WTC11 (cell line): ENCODE measurements at regions not wholly inside any gene's neighbourhood (a gene's known extent, or its start where the extent isn't known, plus 50 kb on each side); places are given as distances from the start of the nearest gene placed in this dataset.

Source experiments
- ATAC-seq: fragments of 200-7000 bp; cut with Tn5 transposase; 2 replicates; pipeline ENCODE4 v1.10.0; 2021; ENCODE audit warnings: mild to moderate bottlenecking, moderate library complexity
- CTCF ChIA-PET: fragments of 300-600 bp; sonication (Branson Sonifier 250); formaldehyde crosslinking; loops from one replicate; lab custom pipeline; 2021; ENCODE audit warnings: antibody characterized with exemption; lab: Charles Lee
- POLR2A ChIA-PET: fragments of 350-600 bp; sonication (Branson Sonifier 250); formaldehyde crosslinking; loops from one replicate; lab custom pipeline; 2021; ENCODE audit warnings: antibody characterized with exemption; lab: Charles Lee
- DNase-seq: peaks from one replicate; pipeline ENCODE4 v3.0.0; 2021; ENCODE audit warnings: low spot score
- H3K27ac Mint-ChIP-seq: 2 replicates; pipeline ENCODE4 v1.8.0; 2021; ENCODE audit warnings: mixed read lengths
- H3K27me3 Mint-ChIP-seq: 2 replicates; pipeline ENCODE4 v1.8.0; 2021; ENCODE audit warnings: low read depth, mild to moderate bottlenecking, moderate library complexity, mixed read lengths
- H3K36me3 Mint-ChIP-seq: 2 replicates; pipeline ENCODE4 v1.8.0; 2021; ENCODE audit warnings: mixed read lengths
- H3K4me1 Mint-ChIP-seq: 2 replicates; pipeline ENCODE4 v1.8.0; 2022; ENCODE audit warnings: mixed read lengths
- H3K4me3 Mint-ChIP-seq: 2 replicates; pipeline ENCODE4 v1.8.0; 2021; ENCODE audit warnings: mild to moderate bottlenecking, moderate library complexity, mixed read lengths
- H3K9me3 Mint-ChIP-seq: 2 replicates; pipeline ENCODE4 v1.8.0; 2021; ENCODE audit warnings: mixed read lengths
- AR ChIP-seq: fragments of 250-450 bp; sonication (Bioruptor Pico); IDR thresholded peaks from 2 replicates; pipeline ENCODE4 v1.9.0; 2021; ENCODE audit warnings: mild to moderate bottlenecking
- ARID4B ChIP-seq: sonication (generic); formaldehyde crosslinking; IDR thresholded peaks from 2 replicates; pipeline ENCODE4 v1.8.0; 2023; ENCODE audit warnings: missing genetic modification reagents, mild to moderate bottlenecking, borderline replicate concordance
- CDX4 ChIP-seq: fragments of 250-450 bp; sonication (Bioruptor Pico); IDR thresholded peaks from 2 replicates; pipeline ENCODE4 v1.9.0; 2021; ENCODE audit warnings: moderate library complexity, mild to moderate bottlenecking, inconsistent platforms, borderline replicate concordance
- CREB1 ChIP-seq: sonication (generic); formaldehyde crosslinking; IDR thresholded peaks from 2 replicates; pipeline ENCODE4 v1.8.0; 2023; ENCODE audit warnings: mild to moderate bottlenecking, missing genetic modification reagents
- E2F4 ChIP-seq: sonication (generic); formaldehyde crosslinking; IDR thresholded peaks from 2 replicates; pipeline ENCODE4 v1.8.1; 2022; ENCODE audit warnings: low read depth, mild to moderate bottlenecking, moderate library complexity, missing genetic modification reagents, borderline replicate concordance
- ELF4 ChIP-seq: sonication (generic); formaldehyde crosslinking; IDR thresholded peaks from 2 replicates; pipeline ENCODE4 v1.8.1; 2022; ENCODE audit warnings: low read depth, mild to moderate bottlenecking, moderate library complexity, missing genetic modification reagents
- HMGXB4 ChIP-seq: sonication (generic); formaldehyde crosslinking; IDR thresholded peaks from 2 replicates; pipeline ENCODE4 v1.8.1; 2023; ENCODE audit warnings: mild to moderate bottlenecking, moderate library complexity, missing genetic modification reagents
- IRF1 ChIP-seq: sonication (generic); formaldehyde crosslinking; IDR thresholded peaks from 2 replicates; pipeline ENCODE4 v1.8.0; 2023; ENCODE audit warnings: missing genetic modification reagents
- IRF2 ChIP-seq: sonication (generic); formaldehyde crosslinking; IDR thresholded peaks from 2 replicates; pipeline ENCODE4 v1.8.0; 2022; ENCODE audit warnings: low read depth, missing genetic modification reagents, borderline replicate concordance
- MLX ChIP-seq: sonication (generic); formaldehyde crosslinking; IDR thresholded peaks from 2 replicates; pipeline ENCODE4 v1.8.1; 2023; ENCODE audit warnings: mild to moderate bottlenecking, missing genetic modification reagents, moderate library complexity
- MXD4 ChIP-seq: fragments of 250-450 bp; sonication (Bioruptor Pico); IDR thresholded peaks from 2 replicates; pipeline ENCODE4 v1.8.0; 2021; ENCODE audit warnings: mild to moderate bottlenecking, moderate library complexity, borderline replicate concordance
- NFATC4 ChIP-seq: fragments of 250-450 bp; sonication (Bioruptor Pico); IDR thresholded peaks from 2 replicates; pipeline ENCODE4 v1.9.0; 2021; ENCODE audit warnings: mild to moderate bottlenecking
- NFE2L1 ChIP-seq: sonication (generic); formaldehyde crosslinking; IDR thresholded peaks from 2 replicates; pipeline ENCODE4 v1.8.1; 2023; ENCODE audit warnings: missing genetic modification reagents
- PRDM15 ChIP-seq: sonication (generic); formaldehyde crosslinking; IDR thresholded peaks from 2 replicates; pipeline ENCODE4 v1.8.0; 2022; ENCODE audit warnings: missing genetic modification reagents
- RORB ChIP-seq: fragments of 250-450 bp; sonication (Bioruptor Pico); IDR thresholded peaks from 2 replicates; pipeline ENCODE4 v1.9.0; 2021; ENCODE audit warnings: mild to moderate bottlenecking
- SMAD4 ChIP-seq: sonication (generic); formaldehyde crosslinking; IDR thresholded peaks from 2 replicates; pipeline ENCODE4 v1.8.0; 2022; ENCODE audit warnings: mild to moderate bottlenecking, missing genetic modification reagents
- SP1 ChIP-seq: sonication (generic); formaldehyde crosslinking; conservative IDR thresholded peaks from 2 replicates; pipeline ENCODE4 v1.8.1; 2022; ENCODE audit warnings: missing genetic modification reagents
- TCF7 ChIP-seq: sonication (generic); formaldehyde crosslinking; IDR thresholded peaks from 2 replicates; pipeline ENCODE4 v1.8.0; 2022; ENCODE audit warnings: mild to moderate bottlenecking, low read depth, missing genetic modification reagents, moderate library complexity
- ZNF121 ChIP-seq: sonication (generic); formaldehyde crosslinking; IDR thresholded peaks from 2 replicates; pipeline ENCODE4 v1.8.0; 2023; ENCODE audit warnings: missing genetic modification reagents
- ZNF317 ChIP-seq: sonication (generic); formaldehyde crosslinking; IDR thresholded peaks from 2 replicates; pipeline ENCODE4 v1.8.1; 2023; ENCODE audit warnings: low read depth, mild to moderate bottlenecking, moderate library complexity, missing genetic modification reagents, borderline replicate concordance

GRCh38 chr2:52314231-52314630 lies 1282.3 kb upstream of the NRXN1 start:
- H3K36me3 Mint-ChIP-seq, result no peaks in the 10 kb centered on the region
- H3K27me3 Mint-ChIP-seq, result no peaks in the 10 kb centered on the region; the same call in 1 of the 2 replicates
- no peak for ATAC-seq
- ChIA-PET POLR2A (no interaction called here), CTCF (no interaction called here)
- H3K9me3 Mint-ChIP-seq, result no peaks in the 10 kb centered on the region
- H3K27ac Mint-ChIP-seq, result no peak overlapping the region
- peaks cover 22% of the 10 kb centered on the region for H3K4me1 Mint-ChIP-seq
- H3K4me3 Mint-ChIP-seq, result no peak overlapping the region
- TF ChIP-seq SP1 (CRISPR knock-in tag) (no peak), ZNF317 (CRISPR knock-in tag) (no peak), E2F4 (no peak), MLX (CRISPR knock-in tag) (no peak), SMAD4 (CRISPR knock-in tag) (no peak), NFATC4 (CRISPR knock-in tag) (no peak), IRF2 (CRISPR knock-in tag) (no peak), TCF7 (CRISPR knock-in tag) (no peak), RORB (CRISPR knock-in tag) (no peak), CREB1 (CRISPR knock-in tag) (no peak), CDX4 (CRISPR knock-in tag) (no peak), PRDM15 (CRISPR knock-in tag) (no peak), MXD4 (no peak), ZNF121 (CRISPR knock-in tag) (no peak)
- TF ChIP-seq, all 79 proteins: peak for 0
- DNase-seq, result no peak

GRCh38 chr2:52312486-52312885 lies 1280.6 kb upstream of the NRXN1 start:
- H3K27me3 Mint-ChIP-seq, result no peaks in the 10 kb centered on the region; the same call in 1 of the 2 replicates
- ChIA-PET POLR2A (interaction anchor here (0.5 kb wide), 1 partner anchor 131 kb away, joined by 3 read pairs; no protein-coding TSS in a partner anchor), CTCF (interaction anchor here (0.5 kb wide), 1 partner anchor 718 kb away, joined by 3 read pairs; no protein-coding TSS in a partner anchor)
- ATAC-seq, result no peak
- peaks cover 1% of the 10 kb centered on the region; the same call in 1 of the 2 replicates for H3K9me3 Mint-ChIP-seq
- no peak overlapping the region for H3K4me3 Mint-ChIP-seq
- no peak overlapping the region for H3K27ac Mint-ChIP-seq
- no peaks in the 10 kb centered on the region for H3K36me3 Mint-ChIP-seq
- no peak for DNase-seq
- peaks cover 27% of the 10 kb centered on the region for H3K4me1 Mint-ChIP-seq
- TF ChIP-seq ARID4B, result no peak
- TF ChIP-seq ELF4 (CRISPR knock-in tag), result no peak
- TF ChIP-seq IRF1, result no peak
- TF ChIP-seq NFE2L1 (CRISPR knock-in tag), result no peak
- no peak for TF ChIP-seq HMGXB4 (CRISPR knock-in tag)
- no peak for TF ChIP-seq AR (CRISPR knock-in tag)
